T1000 (cell line): ENCODE measurements at regions not wholly inside any gene's neighbourhood (a gene's known extent, or its start where the extent isn't known, plus 50 kb on each side); places are given as distances from the start of the nearest gene placed in this dataset.

ENCODE experiments used
- DNase-seq: peaks from one replicate; lab custom pipeline; 2025; ENCODE audit warnings: mixed read lengths; lab: John Stamatoyannopoulos, UW

- DNase-seq: no peak
Measured at GRCh38 chr2:181114021-181114420, 133.6 kb downstream of the UBE2E3 start.

GRCh38 chr2:181116261-181116660, 135.9 kb downstream of the UBE2E3 start:
- DNase-seq: no peak

GRCh38 chr2:181117206-181117925, 137.0 kb downstream of the UBE2E3 start:
- DNase-seq: no peak

GRCh38 chr2:181120625-181121024, 140.2 kb downstream of the UBE2E3 start:
- no peak for DNase-seq

DNA sequence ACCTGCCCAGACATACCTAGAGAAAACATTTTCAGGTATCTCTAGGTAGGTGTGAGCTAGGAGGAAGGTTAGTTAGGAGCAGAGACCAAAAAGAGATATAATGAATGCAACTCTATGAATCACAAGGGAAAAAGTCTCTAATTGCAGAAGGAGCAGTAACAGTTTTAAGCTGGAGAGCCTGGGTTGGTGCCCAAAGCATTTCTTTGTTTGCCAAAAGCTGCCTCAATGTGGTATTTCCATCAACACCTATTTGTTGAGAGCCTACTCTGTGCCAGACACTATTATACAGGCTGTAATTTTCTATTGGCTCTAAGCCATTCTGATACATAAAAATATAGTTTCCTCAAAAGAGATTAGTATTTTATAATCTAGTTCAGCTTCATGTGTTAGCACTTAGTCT, 141.6 kb downstream of the UBE2E3 start:
- DNase-seq: no peak

DNA sequence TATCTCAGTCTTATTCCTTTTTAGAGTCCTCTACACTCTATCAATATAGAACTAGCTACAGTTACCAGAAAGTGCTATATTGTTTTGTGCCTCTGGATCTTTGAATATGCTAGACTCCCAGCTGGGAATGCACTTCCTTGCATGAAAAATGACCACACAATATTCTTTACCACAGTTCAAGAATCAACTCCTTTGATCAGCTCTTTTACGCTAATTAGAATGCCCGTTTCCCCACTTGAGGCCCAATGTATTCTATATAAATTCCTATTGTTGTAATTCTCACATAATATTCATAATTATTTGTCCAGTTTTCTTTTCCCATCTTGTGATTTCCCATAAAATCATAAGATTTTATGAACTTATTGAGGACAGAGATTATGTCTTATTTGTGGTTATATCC, 142.2 kb downstream of the UBE2E3 start:
- no peak for DNase-seq

- no peak for DNase-seq
Measured at GRCh38 chr2:181123798-181124231, 143.4 kb downstream of the UBE2E3 start.

DNA sequence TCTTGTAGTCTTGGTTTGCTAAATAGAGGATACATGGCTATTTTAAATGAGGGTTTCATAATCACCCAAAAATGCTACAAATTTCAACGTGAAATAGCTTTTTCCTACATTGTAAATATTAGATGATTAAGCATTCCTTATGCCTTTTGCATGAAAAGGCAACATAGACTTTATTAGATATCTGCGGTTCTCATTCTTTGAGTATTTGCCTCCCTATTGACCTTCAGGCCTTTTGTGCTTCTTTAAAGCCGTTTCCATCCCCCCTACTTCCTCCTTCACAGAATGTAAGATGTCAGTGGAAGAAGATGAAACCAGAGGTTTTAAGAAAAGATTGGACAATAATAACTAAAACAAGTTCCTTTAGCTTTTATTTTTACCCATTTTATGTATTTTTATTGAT, 144.1 kb downstream of the UBE2E3 start:
- DNase-seq: no peak

- no peak for DNase-seq
Measured at GRCh38 chr2:181125359-181125758, 145.0 kb downstream of the UBE2E3 start.

- DNase-seq: no peak
Measured at GRCh38 chr2:181126311-181126868, 146.0 kb downstream of the UBE2E3 start.

GRCh38 chr2:181128199-181128598, 147.8 kb downstream of the UBE2E3 start:
- DNase-seq: no peak

DNA sequence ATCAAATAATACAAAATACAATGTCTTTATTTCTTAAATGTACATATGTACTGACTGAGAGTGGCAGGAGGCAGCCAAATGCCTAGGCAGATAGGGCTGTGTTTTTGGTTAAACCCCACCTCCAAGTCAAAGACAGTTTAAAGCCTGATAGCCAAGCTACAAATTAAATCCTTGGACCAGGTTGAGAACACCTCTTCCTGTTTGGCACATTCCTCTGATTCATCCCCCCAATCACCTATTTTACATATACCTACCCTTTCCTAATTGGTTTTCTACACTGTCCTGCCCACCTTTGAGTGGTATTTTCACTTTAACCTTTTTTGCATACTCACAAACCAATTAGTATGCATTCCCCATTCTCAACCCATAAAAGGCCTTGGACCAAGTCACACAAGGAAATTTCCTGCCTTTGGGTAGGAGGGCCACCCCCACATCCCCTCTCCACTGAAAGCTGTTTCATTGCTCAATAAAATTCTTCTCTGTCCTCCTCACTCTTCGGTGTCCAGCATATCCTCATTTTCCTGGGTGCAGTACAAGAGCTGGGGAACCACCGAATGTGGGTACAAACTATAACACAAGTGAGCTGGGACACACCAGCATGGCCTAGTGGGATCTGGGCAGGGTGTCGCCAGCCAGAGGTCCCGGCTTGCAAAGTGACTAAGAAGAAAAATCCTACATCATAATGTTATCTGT, 149.1 kb downstream of the UBE2E3 start:
- DNase-seq: no peak

GRCh38 chr2:181130686-181131085, 150.3 kb downstream of the UBE2E3 start:
- DNase-seq: no peak

- DNase-seq: no peak
Measured at GRCh38 chr2:181131584-181131983, 151.2 kb downstream of the UBE2E3 start.

GRCh38 chr2:181138816-181139215, 158.4 kb downstream of the UBE2E3 start:
- DNase-seq: no peak

DNA sequence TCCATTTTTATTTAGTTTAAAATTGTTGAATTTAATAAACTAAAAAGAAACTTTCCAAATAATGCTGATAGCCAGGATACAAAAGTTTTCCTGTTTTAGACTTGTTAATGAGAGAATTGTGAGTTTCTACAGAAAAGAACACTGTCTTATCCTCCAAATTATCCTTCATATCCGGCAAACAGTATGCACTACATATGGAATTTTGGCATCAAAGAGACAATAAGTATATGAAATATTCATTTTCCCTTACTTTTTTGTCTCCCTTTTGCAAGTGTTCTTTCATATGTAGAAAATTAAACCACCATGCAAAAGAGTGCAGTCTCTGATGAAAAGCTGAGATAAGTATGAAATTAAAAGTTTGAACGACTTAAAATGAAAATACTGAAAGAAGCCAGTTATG, 159.4 kb downstream of the UBE2E3 start:
- no peak for DNase-seq

- DNase-seq: no peak
Measured at GRCh38 chr2:181140414-181140813, 160.0 kb downstream of the UBE2E3 start.

GRCh38 chr2:181140928-181141327, 160.5 kb downstream of the UBE2E3 start:
- no peak for DNase-seq

- DNase-seq: no peak
Measured at GRCh38 chr2:181141676-181142075, 161.3 kb downstream of the UBE2E3 start.

- DNase-seq: no peak
Measured at GRCh38 chr2:181142514-181142913, 162.1 kb downstream of the UBE2E3 start.

DNA sequence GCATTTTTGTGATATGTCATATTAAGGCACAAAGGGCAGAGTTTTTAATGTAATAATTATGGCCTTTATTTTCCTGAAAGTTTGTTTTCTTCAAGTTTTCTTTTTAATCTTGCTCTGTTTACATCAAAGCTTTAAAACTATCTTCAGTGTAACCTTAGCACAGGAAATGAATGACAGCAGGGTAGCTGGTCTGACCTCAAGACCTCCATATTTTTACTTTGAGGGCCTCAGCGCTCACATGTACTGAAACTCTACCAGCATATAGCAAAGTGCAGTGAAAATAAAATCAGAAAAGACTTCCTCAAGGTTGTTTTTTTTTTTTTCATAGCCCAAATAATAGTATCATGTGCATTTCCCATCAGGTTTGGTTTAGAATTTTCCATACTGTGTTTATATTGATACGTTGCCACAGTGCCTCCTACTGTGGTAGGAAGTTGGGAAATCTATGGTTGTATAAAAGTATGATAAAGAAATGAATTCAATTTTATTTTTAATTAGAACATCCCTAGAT, 163.4 kb downstream of the UBE2E3 start:
- no peak for DNase-seq

GRCh38 chr2:181145645-181146044, 165.2 kb downstream of the UBE2E3 start:
- DNase-seq: no peak

DNA sequence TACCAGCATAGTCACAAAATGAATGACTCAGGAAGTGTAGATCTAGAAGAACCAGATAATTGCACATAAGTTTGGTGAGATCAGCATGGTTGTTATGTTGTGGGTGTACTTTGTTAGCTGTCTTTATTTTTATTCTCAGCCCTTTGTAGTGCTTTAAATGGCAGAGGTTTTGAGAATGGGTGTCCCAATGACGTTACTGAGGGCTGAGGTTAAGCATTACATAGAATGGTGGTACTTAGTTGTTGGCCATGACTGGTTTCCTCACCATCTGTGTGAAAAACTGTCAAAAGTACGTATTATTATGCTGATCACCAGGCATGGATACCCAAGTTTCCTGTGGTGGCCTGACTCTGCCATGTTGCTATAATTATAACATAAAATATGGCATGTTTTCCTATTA, 165.8 kb downstream of the UBE2E3 start:
- DNase-seq: no peak
